Activated CD4-positive, alpha-beta T cell treated with anti-CD3 and anti-CD28 coated beads for 36 hours (primary cell): ENCODE measurements at regions not wholly inside any gene's neighbourhood (a gene's known extent, or its start where the extent isn't known, plus 50 kb on each side); places are given as distances from the start of the nearest gene placed in this dataset.

Experiments
- ATAC-seq: fragments of 200-7000 bp; cut with Tn5 transposase; one replicate; pipeline ENCODE4 v1.10.0; 2021; ENCODE audit warnings: mild to moderate bottlenecking, moderate library complexity
- CTCF ChIA-PET: fragments of 350-600 bp; sonication (Branson Sonifier 250); formaldehyde crosslinking; loops from one replicate; lab custom pipeline; 2021; ENCODE audit warnings: antibody characterized with exemption; lab: Charles Lee
- POLR2A ChIA-PET: fragments of 350-600 bp; sonication (Branson Sonifier 250); formaldehyde crosslinking; loops from one replicate; lab custom pipeline; 2021; ENCODE audit warnings: antibody characterized with exemption, inconsistent platforms; lab: Charles Lee
- DNase-seq: peaks from one replicate; pipeline ENCODE4 v3.0.0-alpha.2; 2020
- H3K27ac Mint-ChIP-seq: one replicate; pipeline ENCODE4 v1.8.0; 2021; ENCODE audit warnings: mixed read lengths
- H3K27me3 Mint-ChIP-seq: one replicate; pipeline ENCODE4 v1.8.0; 2021; ENCODE audit warnings: mixed read lengths
- H3K36me3 Mint-ChIP-seq: one replicate; pipeline ENCODE4 v1.8.0; 2021; ENCODE audit warnings: low read depth, mixed read lengths
- H3K4me1 Mint-ChIP-seq: one replicate; pipeline ENCODE4 v1.8.0; 2021; ENCODE audit warnings: mixed read lengths
- H3K4me3 Mint-ChIP-seq: one replicate; pipeline ENCODE4 v1.8.0; 2021; ENCODE audit warnings: mild to moderate bottlenecking, moderate library complexity, mixed read lengths
- H3K9me3 Mint-ChIP-seq: one replicate; pipeline ENCODE4 v1.8.0; 2021; ENCODE audit warnings: low read depth, mixed read lengths
- intact Hi-C, 2 experiments: fragments of 100-400 bp; cut with DNase I in 1 of 2; cut with micrococcal nuclease in 1 of 2; formaldehyde crosslinking; loops; one replicate each; pipeline versions ENCODE4 v1.14.2 to v1.15.1; 2022 to 2024; cut with DNase I, micrococcal nuclease

GRCh38 chr15:31573759-31574158 is 247.1 kb downstream of the KLF13 start:
- intact Hi-C loops: no loop called here
- H3K27ac Mint-ChIP-seq: no peak overlapping the region
- no peak overlapping the region for H3K4me3 Mint-ChIP-seq
- peaks cover 3% of the 10 kb centered on the region for H3K4me1 Mint-ChIP-seq
- POLR2A ChIA-PET: no interaction called here
- ATAC-seq: no peak
- H3K36me3 Mint-ChIP-seq: no peaks in the 10 kb centered on the region
- CTCF ChIA-PET: interaction anchor here (0.6 kb wide), 1 partner anchor 401 kb away, joined by 3 read pairs; no protein-coding TSS in a partner anchor
- H3K27me3 Mint-ChIP-seq: peaks cover 7% of the 10 kb centered on the region
- no peak for DNase-seq
- H3K9me3 Mint-ChIP-seq: no peaks in the 10 kb centered on the region

DNA sequence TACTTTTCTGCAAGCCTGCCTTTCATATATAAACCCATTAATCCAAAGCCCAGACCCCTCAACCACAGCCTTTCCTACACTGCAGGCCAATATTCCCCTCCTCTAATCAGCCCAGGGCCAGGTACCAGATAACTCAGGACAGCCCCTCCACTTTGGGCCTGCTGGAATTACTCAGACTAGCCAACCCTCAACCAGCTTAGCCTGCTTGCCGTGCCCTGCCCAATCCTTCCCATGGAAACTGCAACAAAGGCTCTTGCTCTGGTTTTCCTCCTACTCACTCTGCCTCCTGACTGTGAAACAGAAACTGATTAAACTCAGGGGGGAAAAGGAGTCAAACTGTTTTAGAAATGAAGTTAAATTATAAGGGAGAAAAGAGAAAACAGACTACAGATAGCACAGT is 248.1 kb downstream of the KLF13 start:
- no peak overlapping the region for H3K27ac Mint-ChIP-seq

GRCh38 chr15:31577108-31577507 is 250.5 kb downstream of the KLF13 start:
- ATAC-seq (no peak), DNase-seq (no peak)
- Mint-ChIP-seq H3K27ac (no peak overlapping the region), H3K27me3 (peaks cover 8% of the 10 kb centered on the region), H3K4me3 (no peak overlapping the region), H3K36me3 (no peaks in the 10 kb centered on the region), H3K9me3 (peaks cover 7% of the 10 kb centered on the region), H3K4me1 (peaks cover 3% of the 10 kb centered on the region)
- ChIA-PET POLR2A (no interaction called here), CTCF (interaction anchor here (0.7 kb wide), 1 partner anchor 12 kb away, joined by 3 read pairs; no protein-coding TSS in a partner anchor)
- intact Hi-C loops: no loop called here

More for the DNA sequence above, 248.1 kb downstream of the KLF13 start:
- POLR2A ChIA-PET: no interaction called here
- CTCF ChIA-PET: interaction anchor here (0.7 kb wide), 1 partner anchor 549 kb away, joined by 4 read pairs; no protein-coding TSS in a partner anchor
- H3K4me1 Mint-ChIP-seq: peaks cover 3% of the 10 kb centered on the region
- peaks cover 7% of the 10 kb centered on the region for H3K27me3 Mint-ChIP-seq
- H3K9me3 Mint-ChIP-seq: no peaks in the 10 kb centered on the region
- no peaks in the 10 kb centered on the region for H3K36me3 Mint-ChIP-seq
- no peak for DNase-seq
- ATAC-seq: no peak
- no peak overlapping the region for H3K4me3 Mint-ChIP-seq
- intact Hi-C loops: no loop called here

DNA sequence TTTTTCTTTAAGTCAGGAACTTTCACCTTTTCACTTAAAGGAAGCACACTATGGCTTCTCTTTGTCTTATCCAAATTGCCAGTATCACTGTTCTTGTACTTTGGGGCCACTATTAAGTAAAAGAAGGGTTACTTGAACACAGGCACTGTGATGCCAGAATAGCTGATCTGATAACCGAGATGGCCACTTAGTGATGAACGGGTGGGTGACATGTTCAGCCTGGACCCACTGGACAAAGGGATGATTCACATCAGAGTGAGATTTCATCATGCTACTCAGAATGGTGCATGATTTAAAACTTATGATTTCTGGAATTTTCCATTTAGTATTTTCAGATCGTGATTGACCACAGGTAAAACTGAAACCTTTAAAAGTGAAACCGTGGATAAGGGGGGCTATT is 252.6 kb downstream of the KLF13 start:
- H3K27me3 Mint-ChIP-seq: peaks cover 5% of the 10 kb centered on the region
- H3K4me3 Mint-ChIP-seq: no peak overlapping the region
- H3K9me3 Mint-ChIP-seq: peaks cover 18% of the 10 kb centered on the region
- DNase-seq: no peak
- ChIA-PET CTCF (no interaction called here), POLR2A (no interaction called here)
- ATAC-seq: no peak
- H3K36me3 Mint-ChIP-seq: no peaks in the 10 kb centered on the region
- intact Hi-C loops: no loop called here
- no peak overlapping the region for H3K27ac Mint-ChIP-seq
- peaks cover 3% of the 10 kb centered on the region for H3K4me1 Mint-ChIP-seq

GRCh38 chr15:31579976-31580375 is 253.3 kb downstream of the KLF13 start:
- DNase-seq: no peak
- no peak for ATAC-seq
- Mint-ChIP-seq H3K4me1 (no peaks in the 10 kb centered on the region), H3K27ac (no peak overlapping the region), H3K9me3 (peaks cover 18% of the 10 kb centered on the region), H3K27me3 (peaks cover 9% of the 10 kb centered on the region), H3K36me3 (no peaks in the 10 kb centered on the region), H3K4me3 (no peak overlapping the region)
- intact Hi-C loops: no loop called here
- CTCF ChIA-PET: no interaction called here
- POLR2A ChIA-PET: no interaction called here

DNA sequence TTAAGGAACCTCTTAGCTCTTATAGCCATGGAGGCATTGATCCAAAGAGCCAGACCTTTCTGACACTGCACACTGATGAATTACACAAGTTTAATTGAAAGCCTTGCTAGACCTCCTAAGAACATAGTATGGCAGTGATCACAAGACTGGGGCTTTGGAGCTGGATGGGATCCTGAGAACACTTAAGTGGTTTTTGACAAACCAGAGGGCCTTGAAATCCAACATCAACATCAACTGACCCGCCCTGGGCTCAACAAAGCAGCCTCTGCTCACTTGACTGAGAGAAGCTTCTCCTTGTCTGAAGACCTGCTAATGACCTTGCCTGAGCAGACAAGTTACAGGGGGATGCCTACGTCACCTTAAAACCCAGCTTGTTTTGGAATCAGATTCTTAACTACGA is 257.6 kb downstream of the KLF13 start:
- Mint-ChIP-seq H3K9me3 (peaks cover 18% of the 10 kb centered on the region), H3K27ac (no peak overlapping the region), H3K4me3 (no peak overlapping the region), H3K4me1 (no peaks in the 10 kb centered on the region), H3K27me3 (peaks cover 13% of the 10 kb centered on the region), H3K36me3 (no peaks in the 10 kb centered on the region)
- ATAC-seq (no peak), DNase-seq (no peak)
- intact Hi-C loops: no loop called here
- ChIA-PET POLR2A (interaction anchor here (0.7 kb wide), 1 partner anchor 259 kb away, joined by 3 read pairs; no protein-coding TSS in a partner anchor), CTCF (interaction anchor here (0.6 to 1.0 kb wide), 3 partner anchors 34 to 390 kb away, joined by 3 to 4 read pairs (median 4); no protein-coding TSS in a partner anchor)

DNA sequence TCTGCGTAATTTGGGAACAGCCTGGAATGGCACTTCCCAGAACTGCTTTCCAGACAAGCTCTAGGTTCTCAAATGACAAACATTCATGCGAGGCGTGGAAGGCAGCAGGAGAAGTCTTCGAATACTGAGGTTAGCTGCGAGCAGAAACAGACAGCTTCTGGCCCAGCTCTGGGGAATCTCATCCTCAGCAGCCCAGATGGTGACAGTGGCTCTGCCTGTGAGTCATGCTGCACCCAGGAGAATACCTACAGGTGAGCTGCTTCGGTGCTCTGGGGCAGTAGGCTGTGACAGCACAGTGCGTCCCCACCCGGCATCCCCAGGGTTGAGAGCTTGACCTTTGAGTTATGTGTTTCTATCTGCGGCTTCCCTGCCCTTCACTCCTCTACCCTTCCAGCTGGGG is 258.6 kb downstream of the KLF13 start:
- peaks cover 10% of the 10 kb centered on the region for H3K27me3 Mint-ChIP-seq
- no peaks in the 10 kb centered on the region for H3K36me3 Mint-ChIP-seq
- H3K9me3 Mint-ChIP-seq: peaks cover 15% of the 10 kb centered on the region
- POLR2A ChIA-PET: no interaction called here
- no peak overlapping the region for H3K4me3 Mint-ChIP-seq
- ATAC-seq (no peak), DNase-seq (no peak)
- no peak overlapping the region for H3K27ac Mint-ChIP-seq
- H3K4me1 Mint-ChIP-seq: no peaks in the 10 kb centered on the region
- intact Hi-C loops: no loop called here
- CTCF ChIA-PET: interaction anchor here (0.5 to 0.6 kb wide), 2 partner anchors 9 to 124 kb away, joined by 3 to 4 read pairs; no protein-coding TSS in a partner anchor

- H3K27me3 Mint-ChIP-seq: peaks cover 10% of the 10 kb centered on the region
- DNase-seq (no peak), ATAC-seq (no peak)
- no peak overlapping the region for H3K4me3 Mint-ChIP-seq
- POLR2A ChIA-PET: no interaction called here
- no peaks in the 10 kb centered on the region for H3K4me1 Mint-ChIP-seq
- intact Hi-C loops: no loop called here
- no peaks in the 10 kb centered on the region for H3K36me3 Mint-ChIP-seq
- H3K27ac Mint-ChIP-seq: no peak overlapping the region
- CTCF ChIA-PET: no interaction called here
- H3K9me3 Mint-ChIP-seq: peaks cover 14% of the 10 kb centered on the region
These were observed 260.2 kb downstream of the KLF13 start for GRCh38 chr15:31586841-31587240.

- Mint-ChIP-seq H3K4me3 (no peak overlapping the region), H3K4me1 (no peaks in the 10 kb centered on the region), H3K27me3 (peaks cover 10% of the 10 kb centered on the region), H3K27ac (no peak overlapping the region), H3K36me3 (no peaks in the 10 kb centered on the region), H3K9me3 (peaks cover 7% of the 10 kb centered on the region)
- ChIA-PET CTCF (no interaction called here), POLR2A (no interaction called here)
- DNase-seq (no peak), ATAC-seq (no peak)
- intact Hi-C loops: no loop called here
These were observed 260.9 kb downstream of the KLF13 start for GRCh38 chr15:31587583-31587982.

DNA sequence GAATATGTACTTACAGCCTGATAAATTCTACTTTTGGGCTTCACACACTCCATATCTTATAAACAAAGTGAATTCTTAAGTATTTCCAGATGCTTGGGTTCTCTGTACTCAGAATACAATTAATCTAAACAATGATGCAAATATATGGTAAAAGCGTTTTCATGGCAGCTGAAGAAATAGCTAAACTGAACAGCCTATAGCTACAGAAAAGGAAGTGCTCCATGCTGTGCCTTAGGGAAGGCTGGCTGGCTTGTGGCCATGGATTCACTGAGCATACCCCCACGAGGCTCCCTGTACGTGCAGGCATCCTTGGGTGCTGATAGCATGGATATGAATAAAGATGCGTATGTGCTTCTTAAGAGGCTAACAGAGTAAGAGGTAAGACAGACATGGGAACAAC is 264.0 kb downstream of the KLF13 start:
- CTCF ChIA-PET: interaction anchor here (0.7 kb wide), 1 partner anchor 36 kb away, joined by 3 read pairs; no protein-coding TSS in a partner anchor
- no peak for DNase-seq
- no peaks in the 10 kb centered on the region for H3K36me3 Mint-ChIP-seq
- POLR2A ChIA-PET: no interaction called here
- H3K4me1 Mint-ChIP-seq: no peaks in the 10 kb centered on the region
- H3K9me3 Mint-ChIP-seq: no peaks in the 10 kb centered on the region
- no peak for ATAC-seq
- no peak overlapping the region for H3K4me3 Mint-ChIP-seq
- no peak overlapping the region for H3K27ac Mint-ChIP-seq
- H3K27me3 Mint-ChIP-seq: peaks cover 4% of the 10 kb centered on the region
- intact Hi-C loops: no loop called here

GRCh38 chr15:31591908-31592307 is 265.3 kb downstream of the KLF13 start:
- POLR2A ChIA-PET: no interaction called here
- CTCF ChIA-PET: no interaction called here
- intact Hi-C loops: no loop called here
- peaks cover under 1% of the 10 kb centered on the region for H3K27me3 Mint-ChIP-seq
- H3K9me3 Mint-ChIP-seq: no peaks in the 10 kb centered on the region
- H3K27ac Mint-ChIP-seq: no peak overlapping the region
- no peak for ATAC-seq
- no peaks in the 10 kb centered on the region for H3K4me1 Mint-ChIP-seq
- DNase-seq: no peak
- H3K36me3 Mint-ChIP-seq: no peaks in the 10 kb centered on the region
- H3K4me3 Mint-ChIP-seq: no peak overlapping the region

DNA sequence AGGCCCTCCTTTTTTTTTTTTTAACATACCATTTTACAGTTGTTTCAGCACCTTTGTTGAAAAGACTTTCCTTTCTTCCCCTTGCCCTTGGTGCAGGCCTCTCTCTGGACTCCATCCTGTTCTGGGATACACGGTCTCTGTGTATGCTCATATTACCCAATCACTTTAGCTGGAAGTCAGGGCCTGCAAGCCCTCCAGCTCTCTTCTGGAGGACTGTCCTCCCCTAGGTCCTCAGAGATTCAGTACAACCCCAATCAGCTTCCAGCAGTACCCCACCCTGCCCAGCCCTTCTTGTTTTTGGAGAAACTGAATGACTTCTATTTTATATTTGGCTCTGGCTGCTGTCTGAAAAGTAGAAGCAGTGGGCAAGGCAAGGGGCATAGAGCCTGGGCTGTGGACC is 270.8 kb downstream of the KLF13 start:
- H3K9me3 Mint-ChIP-seq: no peaks in the 10 kb centered on the region
- H3K36me3 Mint-ChIP-seq: no peaks in the 10 kb centered on the region
- no peak for DNase-seq
- ChIA-PET POLR2A (no interaction called here), CTCF (no interaction called here)
- no peak overlapping the region for H3K27ac Mint-ChIP-seq
- no peak overlapping the region for H3K4me3 Mint-ChIP-seq
- H3K27me3 Mint-ChIP-seq: peaks cover 8% of the 10 kb centered on the region
- intact Hi-C loops: no loop called here
- ATAC-seq: no peak
- H3K4me1 Mint-ChIP-seq: no peaks in the 10 kb centered on the region
